Esophagus squamous epithelium (tissue), 4 donors: ENCODE measurements at regions not wholly inside any gene's neighbourhood (a gene's known extent, or its start where the extent isn't known, plus 50 kb on each side); places are given as distances from the start of the nearest gene placed in this dataset.
"Not testable (repeated sequence)": the region's sequence is repeated elsewhere in the genome, so short reads cannot be mapped to it uniquely, and the experiment has no call there.

Experiments used
- POLR2A ChIP-seq, 4 donors: fragments of 450-650 bp; IDR thresholded peaks; one replicate each; pipeline ENCODE4 v1.6.1; 2017; ENCODE audit warnings: antibody characterized with exemption in 4 of 4, mild to moderate bottlenecking in 4 of 4, moderate library complexity in 3 of 4
- TF ChIP-seq, protein P1 (sequence below), 6 experiments: fragments of 450-650 bp in 4 of 6; fragments of 200-600 bp in 2 of 6; sonication (generic) in 2 of 6; IDR thresholded peaks; one replicate each; pipeline ENCODE4 v1.5.1; 2016 to 2019; ENCODE audit warnings: antibody characterized with exemption in 6 of 6, mild to moderate bottlenecking in 4 of 6, moderate library complexity in 4 of 6

DNA sequence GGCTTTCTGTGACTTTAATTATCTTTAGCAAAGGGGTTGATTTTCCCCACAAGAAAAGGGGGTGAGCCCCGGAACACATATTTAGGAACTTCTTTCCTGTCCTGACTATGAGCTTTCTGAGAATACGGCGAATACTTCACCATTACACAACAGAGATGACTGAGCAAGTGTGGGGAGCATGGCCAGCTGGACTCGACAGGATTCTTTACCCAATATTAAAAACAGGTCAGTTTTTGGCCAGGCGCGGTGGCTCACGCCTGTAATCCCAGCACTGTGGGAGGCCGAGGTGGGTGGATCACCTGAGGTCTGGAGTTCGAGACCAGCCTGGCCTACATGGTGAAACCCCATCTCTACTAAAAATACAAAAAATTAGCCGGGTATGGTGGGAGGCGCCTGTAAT lies 153.7 kb downstream of the TFAP2C start:
- TF ChIP-seq, protein P1, sequence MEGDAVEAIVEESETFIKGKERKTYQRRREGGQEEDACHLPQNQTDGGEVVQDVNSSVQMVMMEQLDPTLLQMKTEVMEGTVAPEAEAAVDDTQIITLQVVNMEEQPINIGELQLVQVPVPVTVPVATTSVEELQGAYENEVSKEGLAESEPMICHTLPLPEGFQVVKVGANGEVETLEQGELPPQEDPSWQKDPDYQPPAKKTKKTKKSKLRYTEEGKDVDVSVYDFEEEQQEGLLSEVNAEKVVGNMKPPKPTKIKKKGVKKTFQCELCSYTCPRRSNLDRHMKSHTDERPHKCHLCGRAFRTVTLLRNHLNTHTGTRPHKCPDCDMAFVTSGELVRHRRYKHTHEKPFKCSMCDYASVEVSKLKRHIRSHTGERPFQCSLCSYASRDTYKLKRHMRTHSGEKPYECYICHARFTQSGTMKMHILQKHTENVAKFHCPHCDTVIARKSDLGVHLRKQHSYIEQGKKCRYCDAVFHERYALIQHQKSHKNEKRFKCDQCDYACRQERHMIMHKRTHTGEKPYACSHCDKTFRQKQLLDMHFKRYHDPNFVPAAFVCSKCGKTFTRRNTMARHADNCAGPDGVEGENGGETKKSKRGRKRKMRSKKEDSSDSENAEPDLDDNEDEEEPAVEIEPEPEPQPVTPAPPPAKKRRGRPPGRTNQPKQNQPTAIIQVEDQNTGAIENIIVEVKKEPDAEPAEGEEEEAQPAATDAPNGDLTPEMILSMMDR (IDR thresholded peaks at IDR 0.05), result not testable (repeated sequence)
- not testable (repeated sequence) for TF ChIP-seq POLR2A (IDR thresholded peaks at IDR 0.05)
